Stimulated activated CD4-positive, alpha-beta T cell treated with anti-CD3 and anti-CD28 coated beads, Interleukin-1b, Interleukin-23, amount 100 ng/mL, for 48 hours (primary cell): ENCODE measurements at regions not wholly inside any gene's neighbourhood (a gene's known extent, or its start where the extent isn't known, plus 50 kb on each side); places are given as distances from the start of the nearest gene placed in this dataset.
"Not testable (repeated sequence)": the region's sequence is repeated elsewhere in the genome, so short reads cannot be mapped to it uniquely, and the experiment has no call there.

ENCODE experiments used
- DNase-seq: peaks from one replicate; pipeline ENCODE4 v3.0.0-alpha.2; 2020

DNA sequence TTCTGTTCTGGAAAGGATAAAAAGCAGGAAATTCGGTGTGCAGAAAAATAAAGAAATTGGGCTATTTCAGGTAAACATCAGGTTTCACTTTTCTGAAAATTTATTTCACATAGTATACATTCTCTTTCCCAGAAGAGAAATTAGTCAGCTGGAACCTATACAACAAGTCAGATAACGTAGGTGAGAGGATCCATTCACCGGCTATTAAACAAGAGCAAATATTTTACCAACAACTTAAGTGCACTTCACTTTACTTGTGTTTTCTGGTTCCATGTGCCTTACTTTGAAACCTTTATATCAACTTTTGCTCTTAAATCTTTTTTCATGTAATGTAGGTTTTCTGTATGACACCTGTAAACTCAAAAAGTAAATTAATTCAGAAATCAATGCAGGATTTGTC is 839.7 kb downstream of the CDH11 start:
- no peak for DNase-seq

DNA sequence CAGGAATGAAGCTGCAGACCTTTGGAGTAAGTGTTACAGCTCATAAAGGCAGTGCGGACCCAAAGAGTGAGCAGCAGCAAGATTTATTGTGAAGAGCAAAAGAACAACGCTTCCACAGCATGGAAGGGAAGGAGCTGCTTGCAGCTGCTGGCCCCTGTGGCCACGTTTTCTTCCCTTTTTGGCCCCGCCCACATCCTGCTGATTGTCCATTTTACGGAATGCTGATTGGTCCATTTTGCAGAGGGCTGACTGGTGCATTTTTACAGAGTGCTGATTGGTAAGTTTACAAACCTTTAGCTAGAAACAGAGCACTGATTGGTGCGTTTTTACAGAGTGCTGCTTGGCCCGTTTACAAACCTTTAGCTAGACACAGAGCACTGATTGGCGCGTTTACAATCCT is 841.5 kb downstream of the CDH11 start:
- DNase-seq, result no peak

DNA sequence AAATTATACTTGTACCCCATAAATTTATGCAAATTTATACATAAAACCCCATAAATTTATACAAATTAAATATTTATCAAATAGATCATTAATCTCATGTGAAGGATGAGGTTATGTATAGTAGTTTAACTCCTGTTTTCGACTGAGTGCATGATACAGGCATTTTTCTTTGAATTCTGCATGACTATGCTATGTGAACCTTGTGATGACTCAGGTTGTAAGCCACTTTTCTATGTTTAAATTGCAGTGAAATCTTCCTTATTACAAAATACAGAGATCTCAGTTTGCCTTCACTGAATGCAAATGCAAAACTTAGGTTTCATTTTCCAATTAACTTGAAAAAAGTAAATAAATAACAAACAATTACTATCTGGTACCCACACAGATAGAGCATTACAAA is 843.7 kb downstream of the CDH11 start:
- DNase-seq, result no peak

DNA sequence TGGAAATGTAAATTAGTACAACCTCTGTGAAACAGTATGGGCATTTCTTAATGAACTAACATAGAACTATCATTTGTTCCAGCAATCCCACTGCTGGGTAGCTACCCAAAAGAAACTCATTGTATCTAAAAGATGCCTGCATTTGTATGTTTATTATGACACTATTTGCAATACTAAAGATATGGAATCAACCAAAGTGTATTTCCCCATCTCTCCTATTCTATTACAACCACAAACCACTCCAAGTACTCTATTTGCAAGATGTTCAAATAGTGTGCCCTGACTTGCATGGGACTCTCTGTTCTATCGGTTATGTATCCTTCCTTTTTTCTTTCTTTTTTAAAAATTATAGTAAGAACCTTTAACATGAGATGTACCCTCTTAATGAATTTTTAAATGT is 845.2 kb downstream of the CDH11 start:
- no peak for DNase-seq

DNA sequence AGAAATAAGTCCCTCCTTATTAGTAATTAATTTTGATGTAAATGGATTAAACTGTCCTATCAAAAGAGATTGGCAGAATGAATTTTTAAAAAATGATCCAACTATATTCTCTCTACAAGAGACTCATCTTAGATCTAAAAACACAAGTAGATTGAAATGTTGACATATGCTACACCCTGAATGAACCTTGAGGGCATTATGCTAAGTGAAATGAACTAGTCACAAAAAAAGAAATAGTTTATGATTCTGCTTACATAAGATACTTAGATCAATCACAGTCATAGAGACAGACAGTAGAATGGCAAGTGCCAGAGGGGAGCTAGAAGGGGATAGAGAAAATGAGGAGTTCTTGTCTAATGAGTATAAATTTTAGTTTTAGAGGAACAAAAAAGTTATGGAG is 849.8 kb downstream of the CDH11 start:
- no peak for DNase-seq

DNA sequence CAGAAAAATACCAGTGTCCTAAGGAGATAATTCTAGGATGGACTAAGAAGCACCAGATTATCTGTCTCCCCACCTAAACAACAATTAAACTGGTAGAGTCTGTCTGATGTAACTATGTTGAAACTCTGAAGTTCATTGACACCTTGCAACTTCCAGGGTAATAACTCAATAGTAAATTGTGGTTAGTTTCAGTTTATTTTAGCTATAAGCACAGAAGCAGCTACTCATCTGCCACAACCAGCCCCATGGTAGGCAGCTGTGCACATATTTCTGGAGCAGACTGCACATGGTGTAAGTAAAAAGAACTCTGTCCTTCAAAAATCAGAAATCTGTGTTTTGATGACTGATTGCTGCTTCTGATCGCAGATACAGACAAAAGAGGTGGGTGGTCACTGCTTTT is 852.1 kb downstream of the CDH11 start:
- no peak for DNase-seq

DNA sequence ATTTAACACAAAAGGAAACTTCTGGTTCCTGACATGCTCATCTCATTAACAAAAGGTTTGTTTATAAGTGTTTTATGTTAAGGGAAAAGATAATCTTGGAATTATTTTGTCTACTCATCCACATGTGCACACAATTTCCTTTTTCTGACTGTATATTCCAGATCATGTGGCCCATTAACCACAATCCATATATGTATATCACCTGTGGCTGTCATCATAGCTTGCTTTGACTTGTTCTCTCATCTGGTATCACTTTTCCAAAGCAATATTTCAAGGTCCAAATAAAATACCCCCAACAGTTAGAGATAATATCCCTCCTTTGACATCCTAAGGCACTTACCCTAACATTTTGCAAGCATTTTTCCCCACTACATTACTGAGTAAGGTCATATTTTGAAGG is 856.1 kb downstream of the CDH11 start:
- no peak for DNase-seq

DNA sequence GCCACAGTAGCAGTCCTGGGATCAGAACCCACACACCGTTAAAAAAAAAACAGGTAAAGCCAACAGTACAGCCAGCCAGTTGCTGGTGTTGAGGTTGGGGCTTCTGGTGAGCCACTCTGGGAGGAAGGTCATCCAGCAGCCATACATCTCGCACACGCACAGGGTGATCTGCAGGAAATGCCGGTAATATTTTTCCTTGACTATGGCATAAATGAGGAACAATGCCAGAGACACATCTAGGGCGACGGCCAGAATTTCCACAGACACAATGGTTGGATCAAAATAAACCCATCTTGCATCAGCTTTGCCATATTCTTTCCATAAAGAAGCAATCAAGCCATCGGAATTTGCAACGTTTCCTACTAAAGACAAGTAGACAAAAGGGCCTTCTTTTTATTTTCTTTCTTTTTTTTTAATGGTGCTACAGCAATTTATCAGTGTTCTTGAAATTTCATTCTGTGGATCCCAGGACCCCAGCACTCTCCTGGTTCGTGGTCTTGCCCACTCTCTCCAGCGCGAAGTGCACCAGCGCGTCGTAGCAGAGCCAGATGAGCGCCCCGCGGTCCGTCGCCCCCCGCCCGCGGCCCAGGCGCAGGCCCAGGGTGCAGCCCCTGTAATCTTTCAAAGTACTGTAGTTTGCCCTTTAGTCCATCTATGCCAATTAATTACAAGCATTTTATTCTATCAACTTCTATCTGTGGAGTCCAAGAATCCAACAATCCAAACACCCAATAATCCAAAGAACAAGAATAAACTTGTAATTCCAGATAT is 861.0 kb downstream of the CDH11 start:
- DNase-seq, result not testable (repeated sequence)

DNA sequence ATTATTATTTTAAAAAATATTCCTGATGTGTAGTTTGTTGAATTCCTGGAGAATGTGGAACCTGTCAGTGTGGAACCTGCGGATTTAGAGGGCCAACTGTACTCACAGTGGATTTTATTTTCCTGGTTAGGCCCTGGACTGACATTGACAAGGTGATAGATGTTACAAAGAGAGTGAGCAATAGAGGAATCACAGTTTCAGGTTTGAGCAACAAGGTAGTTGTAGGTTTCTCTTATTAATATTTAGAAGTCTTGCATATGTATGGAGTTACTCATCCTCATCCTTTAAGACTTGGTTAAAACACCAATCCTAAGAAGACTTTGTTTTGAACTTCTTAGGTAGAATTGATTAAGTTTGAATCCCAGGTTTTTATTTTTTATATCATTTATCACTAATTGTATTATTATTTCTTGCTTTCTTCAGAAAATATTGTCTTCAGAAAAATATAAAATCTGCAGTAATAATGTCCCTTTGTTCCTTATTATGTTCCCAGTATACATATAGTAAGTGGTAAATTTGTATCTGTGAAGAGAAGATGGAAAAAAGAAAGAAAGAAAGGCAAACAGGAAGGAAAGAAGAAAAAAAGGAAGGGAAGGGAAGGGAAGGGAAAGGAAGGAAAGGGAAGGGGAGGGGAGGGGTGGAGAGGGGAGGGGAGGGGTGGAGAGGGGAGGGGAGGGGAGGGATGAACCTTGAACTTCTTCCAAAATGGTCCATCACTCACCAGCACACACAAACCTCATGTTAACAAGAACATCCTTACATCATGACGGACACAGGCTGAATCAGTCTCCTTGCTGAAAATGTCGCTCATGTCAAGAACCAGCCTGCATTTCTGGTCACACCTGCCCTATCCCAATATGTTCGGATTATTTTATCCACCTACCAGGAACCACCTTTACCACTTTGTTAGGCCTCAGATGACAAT is 867.2 kb downstream of the CDH11 start:
- no peak for DNase-seq

DNA sequence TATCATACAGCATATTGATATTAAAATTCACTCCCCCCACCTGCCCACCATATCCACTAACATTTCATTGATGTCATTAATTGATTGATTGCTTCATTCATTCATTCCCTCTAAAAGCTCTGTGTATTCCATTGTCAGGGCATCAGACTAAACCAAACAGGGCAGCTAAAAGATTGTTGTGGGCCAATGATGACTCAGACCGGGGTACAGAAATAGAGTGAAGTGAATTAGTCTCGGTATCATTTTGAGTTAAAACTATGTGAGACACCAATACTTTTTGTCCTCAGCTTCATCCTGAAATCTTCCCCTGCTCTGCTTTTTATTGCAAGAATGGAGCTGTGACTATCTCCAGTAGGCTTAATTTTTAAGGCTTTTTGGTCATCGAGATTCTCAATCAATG is 868.3 kb downstream of the CDH11 start:
- no peak for DNase-seq

DNA sequence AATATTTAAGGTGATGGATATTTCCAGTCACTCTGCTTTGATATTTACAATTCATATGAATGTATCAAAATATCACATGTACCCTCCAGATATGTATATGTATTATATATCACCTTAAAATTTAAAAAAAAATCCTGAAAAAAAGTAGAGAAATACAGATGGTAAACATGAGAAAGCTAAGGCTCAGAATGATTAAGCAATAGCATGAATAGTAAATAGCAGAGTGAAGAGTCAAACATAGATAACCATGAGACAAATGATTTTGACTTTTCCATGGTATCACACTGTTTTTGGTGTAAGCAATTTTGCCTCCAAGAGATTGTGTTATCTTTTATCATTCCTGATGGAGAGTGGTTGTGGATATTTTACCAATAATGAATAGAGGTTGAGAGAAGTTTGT is 868.8 kb downstream of the CDH11 start:
- DNase-seq, result no peak

DNA sequence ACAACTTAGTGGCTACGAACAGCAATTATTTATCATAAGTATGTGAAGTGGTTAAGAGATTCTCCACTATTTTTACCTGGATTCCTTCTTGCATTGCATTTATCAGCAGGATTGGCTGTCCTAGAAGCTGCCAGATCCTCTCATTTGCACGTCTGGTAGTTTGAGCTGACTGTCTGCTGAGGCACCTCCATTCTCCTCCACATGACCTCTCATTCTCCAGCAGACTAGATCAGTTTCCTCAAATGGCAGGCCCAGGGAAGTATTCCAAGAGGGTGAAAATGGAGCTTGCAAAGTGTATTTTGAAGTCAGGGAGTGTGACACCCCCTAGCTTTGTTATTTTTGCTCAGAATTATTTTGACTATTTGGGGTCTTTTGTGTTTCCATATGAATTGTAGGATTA is 870.1 kb downstream of the CDH11 start:
- no peak for DNase-seq

DNA sequence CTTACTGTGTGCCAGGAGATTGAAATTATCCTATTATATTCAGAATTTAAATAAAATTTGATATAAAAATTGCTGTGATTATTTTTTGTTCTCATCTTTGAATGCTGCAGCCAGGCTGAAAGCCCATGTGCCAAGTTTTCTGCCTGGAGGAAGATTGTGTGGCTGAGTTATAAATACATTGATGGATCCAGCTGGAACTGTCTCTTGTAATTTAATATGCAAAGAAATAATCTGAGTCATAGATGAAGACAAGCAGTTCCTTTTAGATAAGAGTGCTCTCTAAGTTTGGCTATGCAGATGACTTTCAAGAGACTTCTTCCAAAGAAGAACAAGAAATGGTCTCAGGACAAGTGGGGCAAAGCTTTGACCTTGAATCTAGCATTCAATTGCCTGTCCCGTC is 871.0 kb downstream of the CDH11 start:
- DNase-seq, result no peak

DNA sequence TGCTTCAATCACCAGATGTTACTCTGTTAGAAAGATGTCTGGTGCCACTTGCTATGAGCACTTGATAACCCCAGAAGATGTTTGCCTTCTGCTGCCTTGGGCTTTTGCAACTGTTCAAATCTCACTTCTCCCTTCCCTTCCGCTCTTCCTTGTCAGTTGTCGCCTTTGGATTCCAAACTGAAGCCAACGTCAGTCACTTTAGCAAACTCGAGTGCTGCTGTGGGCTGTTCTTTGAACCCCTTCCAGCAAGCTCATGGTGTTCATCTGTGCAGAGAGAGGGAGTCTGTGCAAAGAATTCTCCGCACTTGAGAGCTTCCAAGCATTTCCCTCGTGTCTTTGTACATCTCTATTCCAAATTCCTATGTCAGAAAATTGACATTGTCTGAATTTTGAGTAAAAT is 879.4 kb downstream of the CDH11 start:
- no peak for DNase-seq

DNA sequence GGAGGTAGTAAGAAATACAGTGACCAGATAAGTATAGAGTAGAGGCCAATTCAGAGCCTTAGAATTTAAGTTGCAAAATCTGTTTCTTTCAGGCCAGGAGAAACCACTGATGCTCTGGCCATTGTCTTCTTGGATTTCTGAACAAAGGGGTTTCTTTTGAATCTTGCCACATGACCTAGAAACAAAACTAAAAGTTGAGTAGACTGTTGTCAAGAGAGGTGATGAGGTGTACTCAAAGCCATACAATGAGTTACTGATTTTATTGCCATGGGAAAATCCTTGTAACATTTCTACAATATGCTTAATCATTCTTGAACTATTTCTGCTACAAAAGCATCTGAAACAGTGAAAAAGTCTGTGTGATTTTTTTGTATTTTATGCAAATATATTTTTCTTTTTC is 881.3 kb downstream of the CDH11 start:
- no peak for DNase-seq

DNA sequence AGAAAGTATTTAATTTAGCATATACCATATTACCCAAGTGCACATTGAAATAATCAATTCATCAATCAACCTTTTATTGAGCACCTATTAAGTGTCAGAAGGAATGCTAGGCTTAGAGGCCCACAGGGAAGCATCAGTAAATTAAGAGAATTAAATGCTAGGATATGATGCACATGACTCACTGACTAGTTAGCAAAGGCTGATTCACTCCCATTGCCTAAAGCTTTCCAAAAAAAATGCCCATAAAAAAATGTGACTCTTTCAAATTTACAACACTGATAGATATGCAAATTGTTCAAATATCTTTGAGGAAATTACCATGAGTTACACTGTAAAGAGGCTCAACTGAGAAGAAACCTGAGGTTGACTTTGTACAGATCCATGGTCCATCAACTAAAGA is 883.3 kb downstream of the CDH11 start:
- DNase-seq, result no peak

DNA sequence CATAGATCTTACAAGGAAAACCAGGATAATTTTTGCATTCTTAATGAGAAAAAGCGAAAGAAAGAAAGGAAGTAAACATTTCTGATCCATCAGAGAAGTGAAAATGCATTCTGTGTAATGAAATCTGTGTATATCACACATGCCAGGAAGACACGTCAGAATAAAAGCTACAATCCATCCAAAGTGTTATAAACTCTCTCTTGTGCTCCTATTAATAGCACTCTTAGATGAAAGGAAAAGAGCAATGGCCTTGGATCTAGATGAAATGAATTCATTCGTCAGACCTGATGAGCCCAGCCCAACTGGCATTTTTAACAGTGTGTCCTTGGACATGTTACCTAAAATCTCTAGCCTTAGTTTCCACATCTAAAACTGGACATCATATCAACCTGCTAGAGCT is 885.5 kb downstream of the CDH11 start:
- DNase-seq, result no peak

DNA sequence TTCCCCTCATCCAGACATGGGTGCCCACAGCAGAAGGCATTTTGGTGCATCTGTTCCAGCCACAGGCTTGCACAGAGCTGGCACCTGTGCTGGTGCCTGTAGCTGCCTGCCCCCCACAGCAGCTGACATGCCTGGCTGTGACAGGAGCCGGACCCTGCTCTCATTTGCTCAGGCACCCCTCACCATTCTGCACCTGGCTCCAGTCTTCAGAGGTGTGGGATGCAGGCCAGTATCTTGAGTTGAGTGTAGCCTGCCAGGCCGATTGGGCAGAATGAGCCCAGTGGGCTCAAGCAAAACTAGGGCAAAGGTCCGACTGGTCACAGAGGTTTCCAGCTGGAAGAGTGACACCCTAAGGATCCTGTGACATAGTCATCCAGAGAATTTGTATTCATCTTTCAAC is 887.7 kb downstream of the CDH11 start:
- DNase-seq, result no peak

DNA sequence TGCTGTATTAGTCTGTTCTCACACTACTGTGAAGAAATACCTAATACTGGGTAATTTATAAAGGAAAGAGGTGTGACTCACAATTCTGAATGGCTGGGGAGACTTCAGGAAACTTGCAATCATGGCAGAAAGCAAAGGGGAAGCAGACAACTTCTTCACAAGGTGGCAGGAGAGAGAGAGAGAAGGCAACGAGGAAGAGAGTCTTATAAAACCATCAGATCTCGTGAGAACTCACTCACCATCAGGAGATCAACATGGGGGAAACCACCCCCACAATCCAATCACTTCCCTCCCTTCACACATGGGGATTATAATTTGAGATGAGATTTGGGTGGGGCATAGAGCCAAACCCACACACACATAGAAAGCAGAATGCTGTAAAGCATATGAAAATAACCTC is 896.2 kb downstream of the CDH11 start:
- DNase-seq, result no peak

DNA sequence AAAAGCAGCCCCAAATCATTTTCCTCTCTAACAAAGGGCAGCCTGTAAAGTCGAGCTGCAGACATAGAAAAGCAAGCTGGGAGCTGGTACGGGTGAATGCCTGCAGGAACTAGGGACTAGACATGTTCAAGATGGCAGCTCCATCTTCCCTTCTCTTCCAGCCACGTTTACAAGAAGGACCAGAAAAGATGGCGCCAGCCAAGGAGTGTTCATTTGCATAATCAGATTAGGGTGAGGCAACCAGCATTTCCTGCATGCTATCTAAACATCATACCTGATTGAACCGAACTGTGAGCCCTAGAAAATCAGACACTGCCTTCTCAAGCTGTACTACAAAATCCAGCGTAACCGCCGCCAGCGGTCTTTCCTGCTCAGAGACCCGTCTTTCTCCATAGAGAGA is 896.8 kb downstream of the CDH11 start:
- no peak for DNase-seq

DNA sequence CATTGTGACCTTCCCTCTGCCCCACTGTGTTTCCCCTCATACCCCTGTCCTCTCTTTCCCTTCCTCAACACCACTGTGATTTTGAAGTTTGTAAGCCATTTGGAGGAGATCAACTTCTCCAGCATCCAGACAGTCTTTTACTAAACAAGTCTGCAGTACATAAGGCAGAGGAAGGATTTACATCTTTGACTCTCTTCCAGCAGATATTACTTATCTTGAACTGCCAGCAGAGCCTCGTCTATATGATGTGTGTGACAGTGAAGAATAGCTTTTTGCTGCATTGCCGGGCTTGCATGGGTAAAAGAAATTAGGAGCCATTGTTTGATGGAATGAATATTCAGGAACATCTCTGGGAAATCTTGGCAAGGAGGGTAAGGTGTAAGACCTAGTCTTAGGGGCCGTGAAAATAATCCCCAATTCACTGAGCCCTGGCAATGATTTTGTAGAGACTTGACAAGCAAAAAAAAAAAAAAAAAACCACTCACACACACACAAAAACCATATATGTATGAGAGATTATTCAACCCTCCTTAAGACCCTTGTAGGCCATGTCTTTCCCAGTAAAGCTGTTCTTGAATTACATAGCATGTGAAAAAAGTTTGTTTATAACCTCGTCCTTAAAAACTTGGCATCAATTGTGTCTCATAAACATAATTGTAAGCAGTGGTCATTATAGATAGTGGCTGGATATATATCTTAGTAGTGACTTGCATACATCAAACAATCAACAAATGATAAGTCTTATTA is 903.9 kb downstream of the CDH11 start:
- DNase-seq, result no peak

DNA sequence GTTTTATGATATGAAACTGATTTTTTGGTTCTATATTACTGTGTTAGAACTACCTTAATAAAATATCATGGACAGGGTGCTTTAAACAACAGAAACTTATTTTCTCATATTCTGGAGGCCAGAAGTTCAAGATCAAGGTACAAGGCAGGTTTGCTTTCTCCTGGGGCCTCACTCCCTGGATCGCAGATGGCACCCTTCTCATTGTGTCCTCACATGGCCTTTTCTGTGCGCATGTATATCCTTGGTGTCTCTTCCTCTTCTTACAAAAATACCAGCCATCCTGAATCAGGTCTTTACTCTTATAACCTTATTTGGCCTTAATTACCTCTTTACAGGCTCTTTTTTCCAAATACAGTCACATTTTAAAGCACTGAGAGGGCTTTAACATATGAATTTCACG is 906.1 kb downstream of the CDH11 start:
- no peak for DNase-seq

DNA sequence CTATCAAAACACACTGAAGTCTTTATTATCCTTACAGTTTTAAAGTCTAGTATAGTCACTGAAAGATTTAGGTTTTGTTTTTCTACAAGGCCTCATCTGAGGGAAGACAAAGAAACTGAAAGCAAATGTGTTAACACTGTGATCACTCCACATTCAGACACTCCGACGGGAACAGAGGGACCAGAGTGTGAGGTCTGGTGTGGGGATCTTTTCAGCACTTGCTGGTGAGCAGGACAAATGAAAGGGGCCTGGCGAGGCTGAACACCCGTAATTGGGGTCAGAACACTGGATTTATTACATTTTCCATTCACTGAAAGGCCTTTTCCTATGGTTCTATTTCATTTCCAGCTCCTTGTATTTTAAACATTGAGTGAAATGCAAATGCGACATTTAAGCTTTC is 910.5 kb downstream of the CDH11 start:
- DNase-seq, result no peak

DNA sequence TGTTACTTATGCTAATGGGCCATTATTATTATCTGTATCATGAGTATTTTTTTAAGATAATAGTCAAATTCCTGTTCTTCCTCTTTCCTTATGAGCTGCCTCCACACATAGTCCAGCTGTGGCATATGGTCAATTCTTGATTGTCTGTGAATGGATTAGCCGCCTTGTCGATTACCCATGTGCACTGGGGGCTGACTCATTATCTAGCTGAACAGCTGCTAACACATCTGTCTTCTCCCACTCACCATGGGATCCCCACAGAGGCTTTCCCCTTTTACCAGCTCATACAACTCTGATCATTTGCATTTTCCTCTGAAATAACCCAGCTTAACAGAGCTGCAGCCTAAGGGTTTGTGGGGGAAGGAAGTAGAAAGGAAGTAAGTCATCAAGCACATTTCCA is 915.0 kb downstream of the CDH11 start:
- no peak for DNase-seq
